ENCODE measurements at regions not wholly inside any gene's neighbourhood (a gene's known extent, or its start where the extent isn't known, plus 50 kb on each side); places are given as distances from the start of the nearest gene placed in this dataset.

DNA sequence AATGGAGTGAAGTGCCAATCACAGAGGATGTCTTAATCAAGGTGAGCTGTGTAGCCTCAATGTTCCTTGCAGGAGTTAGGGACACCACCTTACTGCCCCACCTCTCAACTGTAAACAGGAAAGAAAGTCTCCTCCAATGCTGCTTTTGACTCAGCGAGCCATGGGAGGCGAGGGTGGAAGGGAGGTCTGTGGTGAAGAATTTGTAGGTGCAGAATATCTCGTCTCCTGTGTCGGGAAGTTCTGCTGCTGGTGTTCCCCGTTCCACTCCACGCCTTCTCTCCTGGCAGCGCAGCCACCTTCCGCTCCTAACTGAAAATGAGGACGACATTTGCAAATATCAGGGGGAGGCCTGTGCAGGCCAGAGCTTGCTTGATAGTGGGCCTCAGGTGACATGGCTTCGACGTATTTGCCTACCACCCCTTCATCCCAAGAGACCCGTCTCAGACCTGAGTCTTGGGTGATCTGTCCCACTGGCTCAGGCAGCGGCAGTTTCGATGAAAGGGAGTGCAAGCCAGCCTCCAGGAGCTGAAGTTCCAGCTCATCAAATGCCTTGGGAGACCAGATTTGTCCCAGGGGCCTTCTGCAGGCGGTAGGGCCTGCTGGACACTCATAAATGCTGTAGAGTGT, 368.3 kb upstream of the C1orf174 start:
- TF ChIP-seq, protein P1, sequence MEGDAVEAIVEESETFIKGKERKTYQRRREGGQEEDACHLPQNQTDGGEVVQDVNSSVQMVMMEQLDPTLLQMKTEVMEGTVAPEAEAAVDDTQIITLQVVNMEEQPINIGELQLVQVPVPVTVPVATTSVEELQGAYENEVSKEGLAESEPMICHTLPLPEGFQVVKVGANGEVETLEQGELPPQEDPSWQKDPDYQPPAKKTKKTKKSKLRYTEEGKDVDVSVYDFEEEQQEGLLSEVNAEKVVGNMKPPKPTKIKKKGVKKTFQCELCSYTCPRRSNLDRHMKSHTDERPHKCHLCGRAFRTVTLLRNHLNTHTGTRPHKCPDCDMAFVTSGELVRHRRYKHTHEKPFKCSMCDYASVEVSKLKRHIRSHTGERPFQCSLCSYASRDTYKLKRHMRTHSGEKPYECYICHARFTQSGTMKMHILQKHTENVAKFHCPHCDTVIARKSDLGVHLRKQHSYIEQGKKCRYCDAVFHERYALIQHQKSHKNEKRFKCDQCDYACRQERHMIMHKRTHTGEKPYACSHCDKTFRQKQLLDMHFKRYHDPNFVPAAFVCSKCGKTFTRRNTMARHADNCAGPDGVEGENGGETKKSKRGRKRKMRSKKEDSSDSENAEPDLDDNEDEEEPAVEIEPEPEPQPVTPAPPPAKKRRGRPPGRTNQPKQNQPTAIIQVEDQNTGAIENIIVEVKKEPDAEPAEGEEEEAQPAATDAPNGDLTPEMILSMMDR (conservative IDR thresholded peaks at IDR 0.05): no peak
- H3K27ac ChIP-seq: no peak overlapping the region

DNA sequence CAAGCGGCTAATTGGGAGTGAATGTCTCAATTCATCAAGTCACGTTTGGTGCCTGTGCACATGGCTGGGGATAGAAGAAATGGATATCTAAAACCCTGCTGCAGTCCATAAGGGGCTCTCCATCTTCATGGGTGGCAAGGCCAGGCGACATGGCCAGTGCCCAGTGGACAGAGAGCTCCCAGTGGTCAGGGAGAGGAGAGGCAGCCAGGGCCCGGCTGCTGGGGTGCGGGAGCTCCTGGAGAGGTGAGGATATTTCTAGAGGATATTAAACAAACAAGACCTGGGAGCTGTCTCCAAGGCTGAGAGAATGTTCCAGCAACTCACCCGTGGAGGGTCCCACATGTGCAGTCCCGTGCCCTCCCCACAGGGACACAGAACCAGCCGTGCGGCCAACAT, 368.8 kb upstream of the C1orf174 start:
- TF ChIP-seq, protein P1 (conservative IDR thresholded peaks at IDR 0.05): no peak; the same call in 1 of the 2 replicates
- H3K27ac ChIP-seq: no peak overlapping the region

DNA sequence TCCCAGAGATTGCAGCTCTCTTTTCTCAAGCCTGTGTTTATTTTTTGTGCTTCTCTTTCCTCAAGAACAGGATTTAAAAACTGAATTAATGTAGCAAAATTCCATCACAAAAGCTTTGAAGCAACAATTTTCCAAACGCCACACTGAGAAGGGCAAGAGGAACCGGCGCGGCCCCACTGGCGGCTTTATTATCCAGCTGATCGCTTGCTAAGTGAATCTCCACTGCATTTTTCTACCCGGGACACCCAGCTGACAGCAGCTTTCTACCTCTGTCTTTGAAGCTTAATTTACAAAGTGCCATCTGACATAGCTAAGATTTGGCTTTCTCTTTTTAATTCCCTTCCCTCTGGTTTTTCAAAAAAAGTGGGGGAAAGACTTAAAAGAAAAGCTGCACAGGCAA, 369.3 kb upstream of the C1orf174 start:
- H3K27ac ChIP-seq: no peak overlapping the region
- TF ChIP-seq, protein P1 (conservative IDR thresholded peaks at IDR 0.05): no peak

DNA sequence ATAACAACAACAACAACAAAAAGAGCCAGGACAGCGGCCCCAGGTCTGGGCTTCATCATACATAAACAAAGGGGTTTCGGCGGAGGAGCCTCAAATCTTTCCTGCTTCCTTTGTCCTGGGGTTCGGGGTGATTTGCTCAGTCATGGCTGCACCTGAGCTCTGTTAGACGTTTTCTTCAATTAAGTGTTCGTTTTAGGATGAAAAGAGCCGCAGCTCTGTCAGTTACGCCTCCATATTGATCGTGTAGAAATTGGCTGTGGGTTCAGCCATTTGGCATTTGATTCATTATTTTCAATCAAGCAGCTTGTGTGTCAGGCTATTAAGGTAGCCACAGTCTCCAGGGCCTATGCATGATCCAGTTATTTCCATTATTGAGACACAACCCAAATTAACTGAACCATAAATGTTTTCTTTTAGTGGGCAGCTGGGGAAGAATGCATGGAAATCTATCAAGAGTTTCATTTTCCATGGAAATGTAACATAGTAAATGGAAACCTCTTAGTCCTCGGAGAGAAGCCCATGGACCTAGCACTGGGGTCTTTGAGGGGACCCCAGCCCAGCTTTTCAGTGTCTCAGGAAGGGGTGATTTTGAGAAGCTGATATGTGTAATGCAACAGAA, 370.0 kb upstream of the C1orf174 start:
- TF ChIP-seq, protein P1 (conservative IDR thresholded peaks at IDR 0.05): no peak
- no peak overlapping the region for H3K27ac ChIP-seq

DNA sequence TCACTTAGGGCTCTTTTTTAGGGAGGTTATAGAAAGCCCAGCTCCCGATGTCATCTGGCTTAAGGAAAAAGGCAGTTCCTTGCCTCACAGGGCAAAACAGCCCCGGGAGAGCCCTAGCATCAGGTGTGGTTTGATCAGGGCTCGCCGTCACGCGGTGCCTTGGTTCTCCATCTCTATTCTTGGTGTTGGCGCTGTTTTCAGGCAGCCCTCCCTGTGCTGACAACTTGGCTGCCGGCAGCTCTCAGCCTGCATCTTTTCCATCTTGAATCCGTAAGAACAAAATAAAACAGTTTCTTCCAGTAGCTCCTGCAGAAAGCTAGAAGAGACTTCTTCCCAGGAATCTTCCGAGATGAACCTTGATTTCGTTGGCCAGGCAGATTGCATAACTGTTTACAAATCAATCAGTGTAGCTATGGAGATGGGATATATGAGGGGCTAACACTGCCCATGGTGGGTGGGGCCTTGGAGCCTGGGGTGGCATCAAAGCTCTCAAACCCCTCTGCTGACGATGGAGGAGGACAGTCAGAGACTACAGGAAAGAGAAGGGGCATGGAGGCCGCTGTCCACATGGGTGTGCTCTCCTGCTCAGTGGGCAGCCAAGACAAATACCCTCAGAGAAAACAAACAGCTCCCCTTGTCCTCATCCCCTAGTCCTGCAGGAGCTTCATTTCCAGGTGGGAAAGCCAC, 370.7 kb upstream of the C1orf174 start:
- TF ChIP-seq, protein P1 (conservative IDR thresholded peaks at IDR 0.05): no peak

DNA sequence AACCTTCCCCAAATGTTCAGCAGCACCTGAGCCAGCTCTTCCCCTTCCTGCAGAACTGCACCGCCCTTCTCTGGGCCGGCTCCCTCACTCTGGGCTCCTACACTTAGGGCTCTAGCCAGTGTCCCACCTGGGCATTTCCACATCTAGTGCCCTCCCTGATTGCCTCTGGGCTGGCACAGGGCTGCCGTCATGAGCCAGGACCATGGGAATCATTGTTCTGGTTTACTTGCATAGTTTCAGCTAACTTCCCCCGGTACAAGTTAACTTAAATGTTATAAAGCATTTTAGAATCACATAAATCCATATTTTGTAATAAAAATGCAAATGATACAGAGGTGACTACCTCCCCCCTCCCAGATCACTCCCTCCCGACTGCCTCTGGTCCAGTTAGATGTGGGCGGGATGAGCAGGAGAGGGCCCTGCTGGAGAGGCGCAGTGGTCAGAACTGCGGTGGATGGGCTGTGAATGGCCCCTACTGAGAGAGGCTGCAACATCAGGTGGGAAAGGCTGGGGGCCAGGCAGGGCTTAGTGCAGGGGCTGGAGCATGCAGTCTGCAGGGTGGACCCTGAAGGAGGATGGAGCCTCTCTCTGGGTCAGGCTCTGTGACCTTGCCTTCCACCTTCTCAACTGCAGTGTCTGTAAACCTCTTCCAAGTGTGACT, 371.4 kb upstream of the C1orf174 start:
- H3K27ac ChIP-seq: no peak overlapping the region
- TF ChIP-seq, protein P1 (conservative IDR thresholded peaks at IDR 0.05): no peak

More for the DNA sequence above, 370.7 kb upstream of the C1orf174 start:
- no peak overlapping the region for H3K27ac ChIP-seq

DNA sequence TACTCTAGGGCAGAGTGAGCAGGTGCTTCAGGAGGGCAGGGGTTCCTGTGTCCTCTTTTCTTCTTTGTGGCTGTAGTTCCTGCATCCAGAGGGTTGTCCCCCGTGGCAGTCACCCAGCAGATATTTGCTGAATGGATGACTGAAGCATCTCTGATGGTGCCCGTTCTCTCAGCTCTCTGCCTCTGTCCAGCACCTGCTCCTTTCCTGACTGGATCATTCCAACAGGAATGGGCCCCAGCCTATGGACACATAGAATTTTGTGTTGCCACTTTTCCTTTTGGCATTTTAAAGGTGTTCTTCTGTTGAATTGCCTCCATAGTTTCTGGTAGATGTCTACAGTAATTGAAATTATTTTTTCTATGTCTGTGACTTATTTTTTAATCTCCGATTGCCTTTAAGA, 372.5 kb upstream of the C1orf174 start:
- TF ChIP-seq, protein P1 (conservative IDR thresholded peaks at IDR 0.05): no peak
- H3K27ac ChIP-seq: no peak overlapping the region

Data from VCaP (cell line).